Astrocyte of the spinal cord (primary cell): ENCODE measurements at regions not wholly inside any gene's neighbourhood (a gene's known extent, or its start where the extent isn't known, plus 50 kb on each side); places are given as distances from the start of the nearest gene placed in this dataset.

Experiments used
- DNase-seq: peaks from one replicate; pipeline ENCODE4 v3.0.0; 2011; ENCODE audit warnings: low read depth, low spot score
- H3K4me3 ChIP-seq: 2 replicates; pipeline ENCODE4 v1.5.1; 2011; ENCODE audit warnings: low read depth, mild to moderate bottlenecking, low read length, moderate library complexity
- in situ Hi-C: cut with HindIII; loops from 2 replicates; pipeline ENCODE4 v1.10.0; 2017; ENCODE audit warnings: low sequenced_read_pairs
- TF ChIP-seq, protein P1 (sequence below): IDR thresholded peaks from 2 replicates; pipeline ENCODE4 v1.5.1; 2012; ENCODE audit warnings: low read depth, mild to moderate bottlenecking, low read length, inconsistent platforms

DNA sequence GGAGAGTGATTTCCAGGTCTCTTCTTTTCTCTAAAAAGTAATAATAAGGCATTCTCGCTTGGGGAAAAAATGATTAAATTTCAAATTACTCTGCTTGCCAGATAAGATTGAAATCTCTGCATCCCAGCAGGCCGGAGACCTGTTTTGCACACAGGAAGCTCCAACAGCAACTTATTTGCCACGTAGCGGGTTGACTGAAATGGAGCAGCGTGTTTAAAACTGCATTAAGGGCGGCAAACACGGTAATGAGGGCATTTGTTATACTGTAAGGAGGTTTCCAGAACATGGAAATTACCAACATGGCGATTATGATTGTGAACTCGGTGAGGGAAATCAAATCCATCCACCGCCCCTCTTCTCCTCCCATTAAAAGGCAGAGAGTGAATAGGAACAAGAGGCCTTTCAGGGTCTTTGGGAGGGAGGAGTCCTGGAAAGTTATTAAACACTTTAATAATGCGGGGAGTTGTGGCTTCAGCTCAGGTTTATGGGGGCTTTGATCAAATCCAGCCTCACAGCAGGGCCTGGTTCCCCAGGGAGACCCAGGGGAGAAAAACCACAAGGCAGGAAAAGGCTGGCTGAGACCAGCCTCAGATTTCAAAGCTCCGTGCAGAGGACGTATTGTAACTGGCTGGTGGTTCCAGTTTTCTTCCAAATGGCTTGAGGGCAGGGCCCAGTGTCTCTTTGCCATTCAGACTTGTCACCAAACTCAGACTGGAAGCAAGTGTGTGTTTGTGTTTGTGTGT, 242.3 kb downstream of the TLE3 start:
- DNase-seq = peak; percentile 46
- TF ChIP-seq, protein P1, sequence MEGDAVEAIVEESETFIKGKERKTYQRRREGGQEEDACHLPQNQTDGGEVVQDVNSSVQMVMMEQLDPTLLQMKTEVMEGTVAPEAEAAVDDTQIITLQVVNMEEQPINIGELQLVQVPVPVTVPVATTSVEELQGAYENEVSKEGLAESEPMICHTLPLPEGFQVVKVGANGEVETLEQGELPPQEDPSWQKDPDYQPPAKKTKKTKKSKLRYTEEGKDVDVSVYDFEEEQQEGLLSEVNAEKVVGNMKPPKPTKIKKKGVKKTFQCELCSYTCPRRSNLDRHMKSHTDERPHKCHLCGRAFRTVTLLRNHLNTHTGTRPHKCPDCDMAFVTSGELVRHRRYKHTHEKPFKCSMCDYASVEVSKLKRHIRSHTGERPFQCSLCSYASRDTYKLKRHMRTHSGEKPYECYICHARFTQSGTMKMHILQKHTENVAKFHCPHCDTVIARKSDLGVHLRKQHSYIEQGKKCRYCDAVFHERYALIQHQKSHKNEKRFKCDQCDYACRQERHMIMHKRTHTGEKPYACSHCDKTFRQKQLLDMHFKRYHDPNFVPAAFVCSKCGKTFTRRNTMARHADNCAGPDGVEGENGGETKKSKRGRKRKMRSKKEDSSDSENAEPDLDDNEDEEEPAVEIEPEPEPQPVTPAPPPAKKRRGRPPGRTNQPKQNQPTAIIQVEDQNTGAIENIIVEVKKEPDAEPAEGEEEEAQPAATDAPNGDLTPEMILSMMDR = no peak
- in situ Hi-C loops = no loop called here
- H3K4me3 ChIP-seq = no peak overlapping the region

DNA sequence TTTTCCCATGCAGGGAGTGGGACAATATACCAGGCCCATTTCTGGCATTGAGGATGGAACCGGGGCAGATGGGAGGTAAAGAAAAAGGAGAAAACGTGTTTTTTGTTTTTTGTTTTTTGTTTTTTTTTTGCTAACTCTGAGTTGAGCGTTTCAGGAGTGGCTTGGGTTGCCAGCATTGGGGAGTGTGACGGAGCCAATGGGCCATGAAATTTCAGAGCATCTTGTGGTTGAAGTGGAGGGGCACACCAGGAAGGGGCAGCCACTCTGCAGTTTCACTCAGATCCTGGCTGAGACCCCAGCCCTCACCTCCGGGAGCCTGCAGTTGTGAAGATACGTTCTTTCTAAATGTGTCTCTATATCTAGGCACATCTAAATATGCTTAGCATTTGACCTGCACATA, 240.5 kb downstream of the TLE3 start:
- TF ChIP-seq, protein P1 = no peak
- in situ Hi-C loops = no loop called here
- no peak overlapping the region for H3K4me3 ChIP-seq
- DNase-seq = no peak

DNA sequence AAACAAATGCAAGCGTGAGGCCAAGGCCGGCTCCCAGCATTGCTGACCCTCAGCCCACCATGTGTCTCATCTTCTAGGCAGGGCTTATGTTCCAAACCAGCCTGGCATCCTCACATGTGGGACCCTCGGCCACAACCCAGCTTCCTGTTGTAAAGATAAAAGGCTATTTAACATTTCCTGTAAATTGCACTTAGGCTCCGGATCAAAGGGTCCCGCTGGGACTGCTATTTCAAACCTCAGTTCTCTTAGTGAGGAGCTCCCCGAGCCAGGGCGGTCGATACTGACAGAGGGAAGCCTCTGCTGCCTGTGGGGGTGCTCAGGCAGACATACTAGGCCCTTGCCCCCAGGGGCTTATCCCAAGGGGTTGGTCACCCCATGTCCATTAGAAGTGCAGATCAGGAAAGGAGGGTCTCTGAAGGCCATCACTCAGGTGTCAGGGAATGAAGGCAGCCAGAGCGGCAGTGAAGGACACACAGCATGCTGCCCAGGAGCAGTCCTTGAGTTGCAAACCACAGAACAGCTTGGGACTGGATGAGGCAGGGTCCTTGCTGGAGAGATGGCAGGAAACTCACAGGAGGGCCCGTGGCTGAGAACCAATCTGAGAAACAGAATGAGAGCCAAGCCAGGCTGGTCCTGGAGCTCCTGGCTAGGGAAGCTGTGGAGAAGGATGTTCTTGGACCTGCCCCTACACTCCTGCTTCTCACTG, 239.9 kb downstream of the TLE3 start:
- in situ Hi-C loops = no loop called here
- no peak for DNase-seq
- TF ChIP-seq, protein P1 = no peak
- H3K4me3 ChIP-seq = no peak overlapping the region

DNA sequence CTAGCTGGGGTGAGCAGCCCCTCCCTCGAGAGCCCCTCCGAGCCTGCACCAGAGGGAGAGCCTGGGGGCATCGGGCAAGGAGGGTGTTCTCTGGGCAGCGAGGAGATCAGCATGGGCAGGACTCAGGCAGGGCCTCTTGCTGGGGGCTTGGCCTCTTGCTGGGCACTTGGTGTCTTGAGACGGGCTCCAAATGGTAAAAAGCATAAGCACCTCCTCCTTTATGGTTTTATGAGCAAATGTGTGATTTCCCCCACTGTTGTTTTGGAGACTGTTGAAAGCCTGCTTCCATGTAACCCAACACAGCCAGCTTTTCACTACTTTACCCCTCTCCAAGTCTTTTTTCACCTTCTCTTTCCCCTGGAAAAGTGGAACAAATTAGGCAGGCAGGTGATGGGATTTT, 239.3 kb downstream of the TLE3 start:
- in situ Hi-C loops = no loop called here
- TF ChIP-seq, protein P1 = no peak
- DNase-seq = no peak
- H3K4me3 ChIP-seq = no peak overlapping the region

DNA sequence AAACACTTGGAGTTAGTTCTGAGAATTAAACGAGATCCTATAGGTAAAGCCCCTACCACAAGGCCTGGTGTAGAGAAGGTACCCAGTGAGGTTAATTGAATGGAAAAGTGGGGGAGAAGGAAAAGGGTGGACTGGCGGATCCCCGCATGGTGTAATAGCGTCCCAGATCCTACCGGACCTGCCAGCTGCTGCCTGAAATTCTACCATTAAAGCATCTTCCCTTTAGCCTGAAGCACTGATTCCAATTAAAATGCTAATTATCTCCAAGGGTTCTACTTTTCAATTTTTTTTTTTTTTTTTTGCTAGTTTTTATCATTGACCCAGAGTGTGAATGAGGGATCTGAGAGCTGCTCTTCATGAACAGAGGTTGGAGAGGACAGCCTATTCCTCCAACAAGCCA, 237.9 kb downstream of the TLE3 start:
- TF ChIP-seq, protein P1 = no peak
- no peak for DNase-seq
- in situ Hi-C loops = no loop called here
- no peak overlapping the region for H3K4me3 ChIP-seq

DNA sequence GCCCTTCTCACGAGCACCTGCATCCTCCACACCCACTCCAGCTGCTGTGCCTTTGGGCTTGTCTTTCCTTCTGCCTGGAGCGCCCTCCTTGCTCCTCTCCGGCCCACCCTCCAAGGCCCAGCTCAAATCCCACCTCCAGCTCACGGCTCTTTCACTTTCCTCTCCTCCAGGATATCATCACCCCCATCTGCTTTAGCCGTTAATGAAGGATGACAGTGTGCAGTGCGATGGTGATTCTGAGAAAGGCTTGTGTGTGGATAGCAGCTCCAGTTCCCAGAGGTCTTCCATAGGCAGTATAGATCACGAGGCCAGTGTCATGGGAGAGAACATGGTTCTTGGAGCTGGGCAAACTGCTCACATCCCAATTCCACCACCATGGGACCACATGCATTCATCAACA, 237.4 kb downstream of the TLE3 start:
- no peak for DNase-seq
- TF ChIP-seq, protein P1 = no peak
- in situ Hi-C loops = no loop called here
- H3K4me3 ChIP-seq = no peak overlapping the region
